Right hindlimb (tissue), 1 donor: ENCODE measurements at regions not wholly inside any gene's neighbourhood (a gene's known extent, or its start where the extent isn't known, plus 50 kb on each side); places are given as distances from the start of the nearest gene placed in this dataset.
"Not testable (repeated sequence)": the region's sequence is repeated elsewhere in the genome, so short reads cannot be mapped to it uniquely, and the experiment has no call there.

Experiments used
- DNase-seq: peaks from one replicate; pipeline ENCODE4 v3.0.0-alpha.2; 2018

DNA sequence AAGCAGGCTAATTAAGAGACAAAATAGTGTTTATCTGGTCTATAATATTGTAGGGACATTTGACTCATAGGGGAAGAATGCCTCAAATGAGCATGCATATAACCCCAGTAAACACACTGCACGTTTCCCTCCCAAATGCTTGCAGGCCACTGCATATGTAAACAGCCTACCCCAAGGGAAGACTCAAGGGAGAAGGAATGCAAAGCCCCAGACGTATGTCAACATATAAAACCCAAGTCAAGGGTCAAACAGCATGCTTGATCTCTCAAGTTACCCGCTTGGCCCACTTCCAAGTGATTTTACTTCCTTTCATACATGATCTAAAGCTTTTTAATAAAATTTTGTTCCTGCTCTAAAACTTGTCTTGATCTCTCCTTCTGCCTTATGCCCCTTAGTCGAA is 1090.0 kb downstream of the OTOL1 start:
- no peak for DNase-seq

DNA sequence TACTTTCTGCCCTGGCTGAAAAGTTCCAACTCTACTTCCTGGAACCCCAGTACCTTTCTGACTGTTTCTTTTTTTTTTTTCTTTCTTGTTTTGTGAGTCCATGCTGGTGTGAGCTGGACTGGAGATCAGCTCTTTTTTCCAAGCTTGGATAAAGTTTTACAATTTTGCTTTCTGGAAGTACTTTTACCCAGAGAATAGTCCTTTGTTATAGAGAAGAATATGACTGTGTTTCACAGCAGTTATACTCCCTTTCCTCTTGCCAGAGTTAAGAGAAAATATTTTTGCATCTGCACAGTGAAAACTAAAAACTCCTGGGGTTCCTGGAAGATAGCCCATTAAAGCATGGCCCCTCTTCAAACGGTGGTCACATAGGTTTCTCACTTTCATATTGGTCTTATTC is 1100.6 kb downstream of the OTOL1 start:
- DNase-seq, result no peak

GRCh38 chr3:162598500-162598899 is 1101.9 kb downstream of the OTOL1 start:
- DNase-seq, result not testable (repeated sequence)

DNA sequence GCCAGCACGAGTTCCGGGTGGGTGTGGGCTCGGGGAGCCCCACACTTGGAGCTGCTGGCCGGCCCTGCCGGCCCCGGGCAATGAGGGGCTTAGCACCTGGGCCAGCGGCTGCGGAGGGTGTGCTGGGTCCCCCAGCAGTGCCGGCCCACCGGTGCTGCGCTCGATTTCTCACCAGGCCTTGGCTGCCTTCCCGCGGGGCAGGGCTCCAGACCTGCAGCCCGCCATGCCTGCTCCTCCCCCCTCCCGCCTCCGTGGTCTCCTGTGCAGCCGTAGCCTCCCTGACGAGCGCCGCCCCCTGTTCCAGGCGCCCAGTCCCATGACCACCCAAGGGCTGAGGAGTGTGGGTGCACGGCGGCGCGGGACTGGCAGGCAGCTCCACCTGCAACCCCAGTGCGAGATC is 1103.1 kb downstream of the OTOL1 start:
- DNase-seq, result not testable (repeated sequence)

DNA sequence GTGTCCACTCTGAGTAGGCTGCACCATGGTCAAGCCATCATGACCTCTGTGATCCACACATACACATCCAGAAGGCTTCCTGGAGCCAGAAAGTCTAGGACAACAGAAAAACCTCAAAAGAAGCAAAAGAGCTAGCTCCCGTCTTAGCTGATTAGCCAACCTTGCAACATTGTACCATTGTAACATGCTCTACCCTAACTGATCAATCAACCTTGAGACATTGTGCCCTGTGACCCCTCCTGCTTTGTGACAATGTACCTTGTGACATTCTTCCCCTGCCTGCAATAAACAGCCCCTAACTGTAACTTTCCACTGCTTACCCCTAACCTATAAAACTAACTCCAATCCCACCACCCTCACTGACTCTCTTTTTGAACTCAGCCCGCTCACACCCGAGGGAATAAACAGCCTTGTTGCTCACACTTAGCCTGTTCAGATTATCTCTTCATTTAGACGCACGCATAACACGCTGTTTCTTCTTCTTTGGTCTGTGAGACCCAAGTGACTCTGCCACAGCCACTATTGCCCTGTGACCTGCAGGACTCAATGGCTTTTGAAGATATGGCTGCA is 1104.6 kb downstream of the OTOL1 start:
- no peak for DNase-seq

GRCh38 chr3:162602619-162603018 is 1106.0 kb downstream of the OTOL1 start:
- DNase-seq, result no peak

DNA sequence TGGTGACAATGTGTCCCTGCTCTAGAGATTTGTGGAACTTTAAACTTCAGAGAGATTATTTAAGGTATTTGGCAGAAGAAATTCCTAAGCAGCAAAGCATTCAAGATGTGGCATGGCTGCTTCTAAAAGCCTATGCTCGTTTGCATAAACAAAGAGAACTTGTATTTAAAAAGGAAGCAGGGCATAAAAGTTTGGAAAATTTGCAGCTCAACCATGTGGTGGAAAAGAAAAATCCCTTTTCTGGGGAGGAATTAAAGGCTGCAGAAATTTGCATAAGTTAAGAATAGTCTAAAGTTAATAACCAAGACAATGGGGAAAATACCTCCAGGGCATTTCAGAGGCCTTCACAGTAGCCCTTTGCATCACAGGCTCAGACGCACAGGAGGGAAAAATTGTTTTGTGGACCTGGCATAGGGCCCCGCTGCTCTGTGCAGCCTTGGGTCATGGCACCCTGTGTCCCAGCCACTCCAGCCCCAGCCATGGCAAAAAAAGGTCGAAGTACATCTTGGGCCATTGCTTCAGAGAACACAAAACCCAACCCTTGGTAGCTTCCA is 1109.1 kb downstream of the OTOL1 start:
- DNase-seq, result no peak

GRCh38 chr3:162610261-162610660 is 1113.7 kb downstream of the OTOL1 start:
- DNase-seq, result no peak

DNA sequence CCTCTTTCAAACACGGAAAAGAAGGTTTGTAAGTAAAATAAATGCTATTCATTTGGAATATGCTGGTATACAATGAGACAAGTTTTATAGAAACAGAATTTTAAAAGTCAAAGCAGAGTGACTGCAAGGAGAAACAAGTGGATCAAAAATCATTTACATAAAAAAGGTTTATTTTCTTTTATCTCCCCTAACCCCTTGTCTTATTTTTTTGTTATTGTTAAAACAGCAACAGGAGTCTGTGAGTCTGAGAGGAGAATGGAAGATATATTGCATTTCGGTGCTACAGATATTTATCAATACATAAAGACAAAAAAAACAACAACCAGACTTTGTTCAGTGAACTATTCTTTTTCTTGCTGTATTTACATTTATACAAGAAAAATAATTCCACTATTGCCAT is 1116.4 kb downstream of the OTOL1 start:
- DNase-seq, result no peak

- DNase-seq, result no peak
Observed at GRCh38 chr3:162626172-162626571, 1129.6 kb downstream of the OTOL1 start.

DNA sequence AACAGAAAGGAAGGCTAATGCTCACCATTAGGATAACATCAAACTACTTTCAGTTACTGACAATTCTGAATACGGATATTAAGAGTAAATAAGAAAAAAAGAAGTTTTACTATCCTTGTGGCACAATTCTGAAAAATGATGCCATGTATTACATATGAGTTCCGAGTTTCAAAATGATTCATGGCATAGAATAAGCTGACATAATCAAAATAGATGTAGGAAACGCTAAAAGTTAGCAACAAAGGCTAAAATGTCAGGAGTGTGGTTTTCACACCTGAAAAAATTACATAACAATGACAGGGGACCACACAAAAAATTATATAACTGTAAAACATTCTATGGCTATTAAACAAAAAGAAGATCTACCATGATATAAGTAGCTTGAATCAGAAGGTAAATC is 1131.9 kb downstream of the OTOL1 start:
- DNase-seq, result no peak

- no peak for DNase-seq
Observed at GRCh38 chr3:162629372-162629771, 1132.8 kb downstream of the OTOL1 start.

- DNase-seq, result no peak
Observed at GRCh38 chr3:162632672-162633071, 1136.1 kb downstream of the OTOL1 start.

DNA sequence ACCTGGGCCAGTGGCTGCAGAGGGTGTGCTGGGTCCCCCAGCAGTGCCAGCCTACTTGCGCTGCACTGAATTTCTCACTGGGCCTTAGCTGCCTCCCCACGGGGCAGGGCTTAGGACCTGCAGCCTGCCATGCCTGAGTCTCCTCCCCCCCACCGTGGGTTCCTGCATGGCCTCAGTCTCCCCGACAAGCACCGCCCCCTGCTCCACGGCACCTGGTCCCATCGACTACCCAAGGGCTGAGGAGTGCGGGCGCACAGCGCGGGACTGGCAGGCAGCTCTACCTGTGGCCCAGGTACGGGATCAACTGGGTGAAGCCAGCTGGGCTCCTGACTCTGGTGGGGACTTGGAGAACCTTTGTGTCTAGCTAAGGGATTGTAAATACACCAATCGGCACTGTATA is 1143.6 kb downstream of the OTOL1 start:
- DNase-seq, result not testable (repeated sequence)

DNA sequence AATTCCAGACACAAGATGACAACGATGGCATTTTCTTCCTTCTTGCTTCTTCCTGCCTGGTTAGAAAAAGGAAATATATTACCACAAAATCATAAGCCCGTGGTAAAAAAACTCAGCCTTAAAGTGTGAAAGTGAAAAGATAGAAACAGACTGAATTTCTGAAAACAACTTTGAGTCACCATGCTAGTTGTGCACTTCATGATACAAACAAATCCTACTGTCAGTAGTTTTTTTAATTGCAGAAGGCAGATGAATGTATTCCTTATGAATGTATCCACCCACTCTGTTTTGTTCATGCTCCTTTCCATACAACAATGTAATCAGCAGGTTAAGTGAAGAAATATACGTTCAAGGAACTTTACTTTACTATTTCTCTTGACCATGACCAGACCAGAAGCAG is 1144.7 kb downstream of the OTOL1 start:
- no peak for DNase-seq

DNA sequence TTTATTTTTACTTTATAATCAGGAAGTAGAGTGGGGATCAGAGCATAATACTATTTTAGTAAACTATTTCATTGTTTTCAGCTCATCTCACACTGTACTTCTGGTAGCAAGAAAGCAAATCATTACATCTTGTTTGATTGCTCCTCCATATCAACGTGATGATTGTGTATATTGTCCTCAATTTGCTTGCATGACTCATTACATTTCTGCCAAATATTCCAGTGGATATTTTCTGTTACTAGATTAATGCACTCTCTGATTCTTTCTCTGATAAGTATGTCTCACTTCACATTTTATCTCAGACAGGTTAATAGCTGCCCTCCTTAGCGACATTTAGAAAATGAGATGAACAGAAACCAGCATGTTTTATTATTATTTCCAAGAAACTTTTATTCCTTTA is 1145.3 kb downstream of the OTOL1 start:
- DNase-seq, result no peak

GRCh38 chr3:162643245-162643644 is 1146.6 kb downstream of the OTOL1 start:
- DNase-seq, result no peak

- DNase-seq, result no peak
Observed at GRCh38 chr3:162647321-162647720, 1150.7 kb downstream of the OTOL1 start.

GRCh38 chr3:162658003-162658402 is 1161.4 kb downstream of the OTOL1 start:
- DNase-seq, result no peak

DNA sequence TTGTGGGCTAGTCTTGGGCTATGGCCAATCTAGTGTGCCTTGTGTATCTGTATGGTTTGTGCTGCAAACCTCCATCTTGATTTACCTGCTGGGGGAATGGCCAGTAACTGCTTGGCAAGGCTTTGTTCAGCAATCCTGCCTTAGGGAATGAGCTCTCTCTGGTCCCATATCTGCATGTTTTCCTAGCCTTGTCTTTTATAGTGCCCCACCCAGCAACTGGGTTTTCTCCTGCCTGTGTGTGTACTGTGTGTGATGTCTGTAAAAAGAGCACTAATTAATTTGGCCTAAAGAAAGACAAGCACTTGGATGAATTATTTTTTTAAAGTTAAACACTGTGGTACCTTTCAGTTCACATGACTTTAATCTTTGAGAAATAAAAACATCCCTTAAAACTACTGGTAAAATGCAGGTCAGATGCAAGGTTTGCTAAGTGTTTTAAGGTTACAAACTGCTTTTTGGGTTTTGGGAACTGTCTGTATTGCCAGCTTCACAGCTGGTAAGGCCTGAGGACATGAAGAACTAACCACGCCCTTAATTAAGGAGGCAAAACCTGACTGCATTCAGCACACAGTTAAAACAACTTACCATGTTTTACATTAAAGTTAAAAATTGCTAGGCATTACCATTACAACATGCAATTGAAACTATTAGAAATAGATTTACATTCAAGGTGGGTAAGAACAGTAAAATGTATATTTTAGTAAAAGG is 1169.2 kb downstream of the OTOL1 start:
- no peak for DNase-seq

DNA sequence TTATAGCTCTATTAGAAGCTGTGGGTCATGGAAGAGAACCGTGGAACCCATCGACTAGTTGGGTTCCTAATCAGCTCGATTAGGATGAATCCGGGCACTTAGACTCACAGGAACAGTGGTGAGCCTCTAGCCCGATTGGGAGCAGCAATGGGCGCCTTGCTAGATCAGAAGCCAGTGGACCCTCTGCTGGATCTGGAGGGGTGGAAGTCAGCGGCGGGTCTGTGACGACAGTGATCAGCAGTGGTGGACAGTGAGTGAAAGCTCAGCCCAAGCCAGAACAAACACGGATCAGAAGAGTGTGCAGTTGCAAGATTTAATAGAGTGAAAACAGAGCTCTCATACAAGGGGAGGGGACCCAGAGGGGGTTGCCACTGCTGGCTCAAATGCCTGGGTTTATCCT is 1170.2 kb downstream of the OTOL1 start:
- DNase-seq, result no peak

DNA sequence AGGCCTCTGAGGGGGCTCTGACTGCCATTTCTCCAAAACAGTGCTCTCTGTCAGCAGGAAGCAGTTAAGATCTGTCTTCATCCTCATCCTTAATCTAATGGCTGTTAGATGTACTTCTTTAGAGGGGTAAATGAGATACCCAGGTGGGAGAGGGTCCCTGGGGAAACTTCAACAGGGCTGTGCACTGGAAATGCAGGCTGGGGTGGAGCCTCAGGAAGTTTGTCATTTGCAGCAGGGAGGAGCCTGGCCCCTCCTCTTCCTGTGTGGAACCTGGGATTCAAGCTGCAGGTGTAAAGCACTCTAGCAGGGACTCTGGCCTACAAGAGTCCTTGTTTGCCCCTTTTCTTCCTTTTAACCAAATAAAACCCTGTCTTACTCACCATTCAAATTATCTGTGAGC is 1173.6 kb downstream of the OTOL1 start:
- no peak for DNase-seq

DNA sequence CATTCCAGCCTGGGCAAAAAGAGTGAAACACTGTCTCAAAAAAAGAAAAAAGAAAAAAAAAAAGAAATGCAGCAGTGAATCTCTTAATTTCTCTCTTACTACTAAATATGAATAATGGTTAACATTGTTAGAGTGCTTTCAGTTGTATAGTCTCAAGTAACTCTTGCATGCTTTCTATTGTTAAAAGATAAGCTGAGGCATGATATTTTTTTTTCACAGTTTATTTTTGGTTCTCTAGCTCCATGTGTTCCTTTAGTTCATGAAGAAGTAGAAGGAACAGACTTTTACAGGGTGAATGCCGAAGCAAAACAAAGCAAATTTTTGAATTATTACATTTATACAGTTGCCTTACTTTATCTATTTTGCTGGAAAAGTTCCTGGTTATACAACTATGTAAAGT is 1180.9 kb downstream of the OTOL1 start:
- DNase-seq, result no peak

DNA sequence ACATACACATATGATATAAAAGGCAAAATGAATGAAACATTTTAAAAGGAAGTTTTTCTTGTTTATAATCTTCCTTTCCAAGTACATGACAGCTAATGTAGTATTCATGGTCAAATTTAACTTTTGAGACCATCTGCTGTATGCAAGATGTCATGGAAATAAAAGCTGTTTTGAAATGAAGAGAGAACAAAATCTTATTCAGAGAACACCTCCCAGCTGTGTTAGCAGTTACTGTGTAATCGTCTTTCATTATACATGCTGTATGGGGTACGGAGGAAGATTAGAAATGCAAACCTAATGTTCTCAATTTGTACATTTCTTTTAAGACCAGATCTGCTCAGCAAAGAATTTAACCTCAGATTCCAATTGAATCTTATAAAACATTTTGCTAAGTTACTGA is 1182.3 kb downstream of the OTOL1 start:
- no peak for DNase-seq

DNA sequence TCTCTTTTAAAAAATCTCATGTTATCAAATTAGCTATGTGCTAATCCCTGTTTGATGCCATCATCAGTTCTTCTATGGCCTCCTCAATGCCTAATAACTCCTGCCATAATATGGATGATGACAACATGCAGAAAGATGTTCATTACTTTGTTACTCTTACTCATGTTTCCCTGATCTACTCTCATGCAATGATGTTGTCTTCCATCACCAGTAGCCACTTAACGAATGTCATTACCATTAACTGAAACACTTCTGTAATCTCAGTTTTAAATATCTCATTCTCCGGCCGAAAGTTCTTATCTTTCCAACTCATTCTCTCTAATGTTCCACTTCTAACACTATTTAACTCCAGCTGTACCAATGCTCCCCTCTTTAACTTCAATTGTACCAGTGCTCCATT is 1187.7 kb downstream of the OTOL1 start:
- no peak for DNase-seq
